Endothelial cell (in vitro differentiated cells): ENCODE measurements at regions not wholly inside any gene's neighbourhood (a gene's known extent, or its start where the extent isn't known, plus 50 kb on each side); places are given as distances from the start of the nearest gene placed in this dataset.

Experiments
- DNase-seq: peaks from one replicate; pipeline ENCODE4 v3.0.0; 2021; ENCODE audit warnings: low spot score
- H3K27ac Mint-ChIP-seq: one replicate; pipeline ENCODE4 v1.8.0; 2021; ENCODE audit warnings: mixed read lengths, inconsistent platforms; ENCODE audit not compliant: unreplicated experiment
- H3K27me3 Mint-ChIP-seq: one replicate; pipeline ENCODE4 v1.8.0; 2021; ENCODE audit warnings: mild to moderate bottlenecking, moderate library complexity, mixed read lengths, inconsistent platforms; ENCODE audit not compliant: unreplicated experiment
- H3K36me3 Mint-ChIP-seq: one replicate; pipeline ENCODE4 v1.8.0; 2021; ENCODE audit warnings: mild to moderate bottlenecking, low read depth, mixed read lengths, inconsistent platforms; ENCODE audit not compliant: unreplicated experiment
- H3K4me1 Mint-ChIP-seq: one replicate; pipeline ENCODE4 v1.8.0; 2021; ENCODE audit warnings: mild to moderate bottlenecking, mixed read lengths, inconsistent platforms; ENCODE audit not compliant: unreplicated experiment
- H3K4me3 Mint-ChIP-seq: one replicate; pipeline ENCODE4 v1.8.0; 2021; ENCODE audit warnings: mild to moderate bottlenecking, mixed read lengths, inconsistent platforms; ENCODE audit not compliant: unreplicated experiment
- H3K9me3 Mint-ChIP-seq: one replicate; pipeline ENCODE4 v1.8.0; 2021; ENCODE audit warnings: mixed read lengths, inconsistent platforms; ENCODE audit not compliant: unreplicated experiment
- CTCF ChIP-seq: fragments of 200-600 bp; sonication (generic); IDR thresholded peaks from one replicate; pipeline ENCODE4 v1.5.0; 2021; ENCODE audit warnings: antibody characterized with exemption; ENCODE audit not compliant: unreplicated experiment

- H3K4me1 Mint-ChIP-seq = no peaks in the 10 kb centered on the region
- H3K27me3 Mint-ChIP-seq = peaks cover 3% of the 10 kb centered on the region
- H3K4me3 Mint-ChIP-seq = no peak overlapping the region
- no peak overlapping the region for H3K27ac Mint-ChIP-seq
- no peak for DNase-seq
- no peaks in the 10 kb centered on the region for H3K9me3 Mint-ChIP-seq
- TF ChIP-seq CTCF = no peak
- H3K36me3 Mint-ChIP-seq = no peaks in the 10 kb centered on the region
These were observed 156.4 kb upstream of the B3GALT2 start for GRCh38 chr1:193342811-193343210.

DNA sequence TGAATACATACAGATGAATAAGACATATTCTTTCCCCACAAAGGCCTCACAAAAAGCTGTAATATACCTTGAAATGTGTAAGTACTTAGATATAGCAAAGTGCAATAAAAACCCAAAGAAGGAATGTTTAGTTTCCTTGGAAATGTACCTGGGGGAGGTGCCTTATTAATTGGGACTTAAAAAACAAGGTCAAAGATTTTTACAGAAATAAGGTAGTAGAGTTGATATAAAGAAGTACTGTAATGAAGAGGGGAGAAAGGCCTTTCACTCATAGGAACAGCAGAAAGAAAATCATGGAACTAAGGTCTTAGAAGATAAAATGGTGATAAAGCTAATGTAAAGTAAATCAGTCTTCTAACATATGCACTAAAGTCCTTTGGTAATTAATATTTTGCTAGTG lies 153.9 kb upstream of the B3GALT2 start:
- TF ChIP-seq CTCF = no peak
- H3K36me3 Mint-ChIP-seq = no peaks in the 10 kb centered on the region
- H3K9me3 Mint-ChIP-seq = no peaks in the 10 kb centered on the region
- no peaks in the 10 kb centered on the region for H3K4me1 Mint-ChIP-seq
- no peak overlapping the region for H3K27ac Mint-ChIP-seq
- no peak for DNase-seq
- H3K27me3 Mint-ChIP-seq = peaks cover 3% of the 10 kb centered on the region
- no peak overlapping the region for H3K4me3 Mint-ChIP-seq

DNA sequence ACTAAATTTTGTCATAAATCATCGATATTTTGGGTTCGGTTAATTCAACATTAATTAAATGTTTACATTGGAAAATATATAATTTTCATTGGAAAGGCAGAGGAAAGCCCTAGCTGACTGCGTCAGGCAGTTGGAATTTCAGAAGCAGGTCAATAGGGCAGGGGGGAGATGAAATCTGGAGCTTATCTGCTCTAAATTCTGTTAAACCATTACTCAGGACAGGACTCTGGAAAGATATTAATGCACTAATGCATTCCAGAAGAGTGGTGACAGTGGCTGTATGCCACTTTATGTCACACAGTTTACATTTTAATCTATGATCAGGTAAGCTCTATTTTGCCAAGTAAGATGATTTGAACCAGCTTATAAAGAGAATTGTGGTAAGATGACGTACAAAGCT lies 153.0 kb upstream of the B3GALT2 start:
- no peak overlapping the region for H3K4me3 Mint-ChIP-seq
- no peaks in the 10 kb centered on the region for H3K4me1 Mint-ChIP-seq
- no peaks in the 10 kb centered on the region for H3K9me3 Mint-ChIP-seq
- no peak overlapping the region for H3K27ac Mint-ChIP-seq
- peaks cover 3% of the 10 kb centered on the region for H3K27me3 Mint-ChIP-seq
- DNase-seq = no peak
- no peak for TF ChIP-seq CTCF
- no peaks in the 10 kb centered on the region for H3K36me3 Mint-ChIP-seq

DNA sequence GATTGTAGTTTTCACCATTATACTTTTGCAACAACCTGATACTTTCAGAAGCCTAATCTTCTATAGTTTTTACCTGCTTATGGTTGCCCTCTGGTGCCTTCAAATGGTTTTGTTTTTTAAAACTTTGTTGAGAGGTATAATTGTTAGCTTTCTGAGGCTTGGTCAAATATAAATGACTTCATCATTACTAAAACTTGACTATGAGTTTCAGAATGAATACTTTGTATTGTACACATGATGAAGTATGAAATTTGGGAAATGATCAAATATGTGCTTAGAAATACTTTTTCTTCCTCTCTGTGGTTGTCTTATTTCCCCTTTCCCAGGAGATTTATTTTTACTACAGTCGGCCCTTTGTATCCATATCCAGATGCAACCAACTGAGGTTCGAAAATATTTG lies 151.8 kb upstream of the B3GALT2 start:
- no peak for DNase-seq

More for the DNA sequence above, 151.8 kb upstream of the B3GALT2 start:
- Mint-ChIP-seq H3K9me3 (no peaks in the 10 kb centered on the region), H3K36me3 (no peaks in the 10 kb centered on the region), H3K4me3 (no peak overlapping the region), H3K4me1 (no peaks in the 10 kb centered on the region), H3K27ac (no peak overlapping the region), H3K27me3 (peaks cover 3% of the 10 kb centered on the region)
- no peak for TF ChIP-seq CTCF
